Gastroesophageal sphincter (tissue), 4 donors: ENCODE measurements at regions not wholly inside any gene's neighbourhood (a gene's known extent, or its start where the extent isn't known, plus 50 kb on each side); places are given as distances from the start of the nearest gene placed in this dataset.

Source experiments
- ATAC-seq: fragments of 150-250 bp; one replicate; pipeline ENCODE4 v1.9.1; 2016; ENCODE audit warnings: mild to moderate bottlenecking, moderate library complexity
- H3K27ac ChIP-seq, 4 donors: fragments of 200-600 bp; sonication (generic) in 3 of 4; 1 replicate in 3 of 4; 2 replicates in 1 of 4; pipeline ENCODE4 v1.5.1; 2016 to 2019
- H3K27me3 ChIP-seq: fragments of 200-600 bp; sonication (generic); one replicate; pipeline ENCODE4 v1.5.1; 2019
- H3K36me3 ChIP-seq, 2 donors: fragments of 200-600 bp; sonication (generic); one replicate each; pipeline ENCODE4 v1.5.1; 2019; ENCODE audit warnings: control low read depth in 1 of 2
- H3K4me1 ChIP-seq, 3 donors: fragments of 200-600 bp; sonication (generic); 1 replicate in 2 of 3; 2 replicates in 1 of 3; pipeline ENCODE4 v1.5.1; 2016 to 2019; ENCODE audit warnings: control low read depth in 2 of 3
- H3K4me3 ChIP-seq, 2 donors: fragments of 200-600 bp; sonication (generic); one replicate each; pipeline ENCODE4 v1.5.1; 2019; ENCODE audit warnings: mild to moderate bottlenecking in 1 of 2, moderate library complexity in 1 of 2
- H3K9me3 ChIP-seq, 3 donors: fragments of 200-600 bp; sonication (generic); one replicate each; pipeline ENCODE4 v1.5.1; 2017 to 2019; ENCODE audit warnings: control low read depth in 2 of 3
- EP300 ChIP-seq: sonication (generic); formaldehyde crosslinking; IDR thresholded peaks from one replicate; pipeline ENCODE4 v1.6.1; 2017; ENCODE audit warnings: antibody characterized with exemption, mild to moderate bottlenecking
- POLR2A ChIP-seq, 2 donors: fragments of 450-650 bp; IDR thresholded peaks; one replicate each; pipeline ENCODE4 v1.6.1; 2017; ENCODE audit warnings: antibody characterized with exemption in 2 of 2, mild to moderate bottlenecking in 2 of 2, moderate library complexity in 1 of 2
- POLR2AphosphoS5 ChIP-seq: sonication (generic); formaldehyde crosslinking; IDR thresholded peaks from one replicate; pipeline ENCODE4 v1.6.1; 2017; ENCODE audit warnings: antibody characterized with exemption
- WGBS, 2 donors: methylation state at CpG; one replicate each; pipeline ENCODE4 v1.1.5; 2018; ENCODE audit warnings: low coverage in 1 of 2; 5-methylcytosine and 5-hydroxymethylcytosine counted together
- TF ChIP-seq, protein P1 (sequence below), 4 experiments: fragments of 200-600 bp in 2 of 4; fragments of 450-650 bp in 2 of 4; sonication (generic) in 1 of 4; IDR thresholded peaks; one replicate each; pipeline ENCODE4 v1.5.1; 2017 to 2019; ENCODE audit warnings: antibody characterized with exemption in 4 of 4, mild to moderate bottlenecking in 2 of 4, moderate library complexity in 2 of 4

DNA sequence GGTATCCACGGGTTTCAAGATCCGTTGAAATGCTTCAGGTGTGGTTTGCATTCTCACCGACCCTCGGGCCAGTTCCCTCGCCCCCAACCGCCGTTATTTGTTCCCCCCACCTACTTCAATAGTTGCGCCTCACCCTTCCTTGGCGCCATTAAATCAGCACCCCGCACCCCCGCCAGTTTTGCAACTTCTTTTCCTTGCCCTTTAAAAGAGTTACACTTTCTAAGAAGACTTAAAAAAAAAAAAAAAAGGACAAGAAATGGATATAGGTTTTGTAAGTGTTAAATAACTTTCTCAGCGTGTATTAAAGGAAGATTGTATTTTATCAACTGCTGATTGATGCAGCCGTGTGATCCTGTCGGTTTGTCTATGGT, 87.2 kb downstream of the NR2F2 start:
- WGBS, 2 donors, result 21 to 71% methylated on average over 14 of the region's 14 CpGs
- Histone ChIP-seq H3K4me1 (peaks cover 0 to 24% (median 13%) of the 10 kb centered on the region in 3 donors), H3K27me3 (peaks cover 88% of the 10 kb centered on the region), H3K9me3 (no peaks in the 10 kb centered on the region), H3K36me3 (no peaks in the 10 kb centered on the region), H3K4me3 (peak overlapping the region in 1 of 2 donors; percentile 46), H3K27ac (no peak overlapping the region)
- no peak for ATAC-seq
- TF ChIP-seq POLR2A (IDR thresholded peaks at IDR 0.05) (no peak), EP300 (no peak), POLR2AphosphoS5 (no peak)
- TF ChIP-seq, protein P1, sequence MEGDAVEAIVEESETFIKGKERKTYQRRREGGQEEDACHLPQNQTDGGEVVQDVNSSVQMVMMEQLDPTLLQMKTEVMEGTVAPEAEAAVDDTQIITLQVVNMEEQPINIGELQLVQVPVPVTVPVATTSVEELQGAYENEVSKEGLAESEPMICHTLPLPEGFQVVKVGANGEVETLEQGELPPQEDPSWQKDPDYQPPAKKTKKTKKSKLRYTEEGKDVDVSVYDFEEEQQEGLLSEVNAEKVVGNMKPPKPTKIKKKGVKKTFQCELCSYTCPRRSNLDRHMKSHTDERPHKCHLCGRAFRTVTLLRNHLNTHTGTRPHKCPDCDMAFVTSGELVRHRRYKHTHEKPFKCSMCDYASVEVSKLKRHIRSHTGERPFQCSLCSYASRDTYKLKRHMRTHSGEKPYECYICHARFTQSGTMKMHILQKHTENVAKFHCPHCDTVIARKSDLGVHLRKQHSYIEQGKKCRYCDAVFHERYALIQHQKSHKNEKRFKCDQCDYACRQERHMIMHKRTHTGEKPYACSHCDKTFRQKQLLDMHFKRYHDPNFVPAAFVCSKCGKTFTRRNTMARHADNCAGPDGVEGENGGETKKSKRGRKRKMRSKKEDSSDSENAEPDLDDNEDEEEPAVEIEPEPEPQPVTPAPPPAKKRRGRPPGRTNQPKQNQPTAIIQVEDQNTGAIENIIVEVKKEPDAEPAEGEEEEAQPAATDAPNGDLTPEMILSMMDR (IDR thresholded peaks at IDR 0.05), result no peak

GRCh38 chr15:96418146-96418545, 87.6 kb downstream of the NR2F2 start:
- 67 to 92% methylated on average over 1 to 2 of the region's 2 CpGs for WGBS, 2 donors
- no peaks in the 10 kb centered on the region for H3K36me3 ChIP-seq
- H3K4me1 ChIP-seq, result peaks cover 0 to 24% (median 13%) of the 10 kb centered on the region in 3 donors
- ATAC-seq, result no peak
- H3K27ac ChIP-seq, result no peak overlapping the region
- no peaks in the 10 kb centered on the region for H3K9me3 ChIP-seq
- peaks cover 84% of the 10 kb centered on the region for H3K27me3 ChIP-seq
- no peak for TF ChIP-seq POLR2AphosphoS5
- TF ChIP-seq, protein P1 (IDR thresholded peaks at IDR 0.05), result no peak
- TF ChIP-seq EP300, result no peak
- no peak for TF ChIP-seq POLR2A (IDR thresholded peaks at IDR 0.05)
- H3K4me3 ChIP-seq, result no peak overlapping the region

GRCh38 chr15:96421178-96421601, 90.7 kb downstream of the NR2F2 start:
- no peak for ATAC-seq
- TF ChIP-seq POLR2AphosphoS5, result no peak
- TF ChIP-seq, protein P1 (IDR thresholded peaks at IDR 0.05), result no peak
- TF ChIP-seq EP300, result no peak
- no peak for TF ChIP-seq POLR2A (IDR thresholded peaks at IDR 0.05)
- no peak overlapping the region for H3K4me3 ChIP-seq
- H3K9me3 ChIP-seq, result no peaks in the 10 kb centered on the region
- 55 to 69% methylated on average over 8 of the region's 8 CpGs for WGBS, 2 donors
- H3K36me3 ChIP-seq, result no peaks in the 10 kb centered on the region
- H3K27me3 ChIP-seq, result peaks cover 62% of the 10 kb centered on the region
- no peak overlapping the region for H3K27ac ChIP-seq
- H3K4me1 ChIP-seq, result peaks cover 0 to 20% (median 9%) of the 10 kb centered on the region in 3 donors

GRCh38 chr15:96422125-96422524, 91.6 kb downstream of the NR2F2 start:
- peaks cover 0 to 11% (median under 1%) of the 10 kb centered on the region in 3 donors for H3K4me1 ChIP-seq
- peaks cover 53% of the 10 kb centered on the region for H3K27me3 ChIP-seq
- H3K4me3 ChIP-seq, result no peak overlapping the region
- 83 to 84% methylated on average over 6 to 7 of the region's 7 CpGs for WGBS, 2 donors
- TF ChIP-seq, protein P1 (IDR thresholded peaks at IDR 0.05), result no peak
- TF ChIP-seq EP300 (no peak), POLR2AphosphoS5 (no peak), POLR2A (IDR thresholded peaks at IDR 0.05) (no peak)
- no peaks in the 10 kb centered on the region for H3K36me3 ChIP-seq
- ATAC-seq, result no peak
- H3K27ac ChIP-seq, result no peak overlapping the region
- H3K9me3 ChIP-seq, result no peaks in the 10 kb centered on the region

DNA sequence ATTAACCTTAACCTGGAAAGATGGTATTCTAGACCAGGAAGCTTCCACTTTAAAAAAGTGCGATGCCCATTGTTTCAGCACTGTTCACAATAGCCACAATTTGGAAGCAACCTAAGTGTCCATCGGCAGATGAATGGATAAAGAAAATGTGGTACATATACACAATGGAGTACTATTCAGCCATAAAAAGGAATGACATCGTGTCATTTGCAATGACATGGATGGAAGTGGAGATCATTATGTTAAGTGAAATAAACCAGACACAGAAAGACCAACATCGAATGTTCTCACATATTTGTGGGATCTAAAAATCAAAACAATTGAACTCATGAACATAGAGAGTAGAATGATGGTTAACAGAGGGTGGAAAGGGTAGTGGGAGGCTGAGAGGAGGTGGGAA, 94.2 kb downstream of the NR2F2 start:
- H3K27ac ChIP-seq, result no peak overlapping the region
- ATAC-seq, result no peak
- TF ChIP-seq POLR2AphosphoS5 (no peak), EP300 (no peak), POLR2A (IDR thresholded peaks at IDR 0.05) (no peak)
- TF ChIP-seq, protein P1 (IDR thresholded peaks at IDR 0.05), result no peak
- H3K27me3 ChIP-seq, result peaks cover 27% of the 10 kb centered on the region
- peaks cover 0 to 4% (median 0%) of the 10 kb centered on the region in 3 donors for H3K4me1 ChIP-seq
- WGBS, 2 donors, result 79 to 83% methylated on average over 4 of the region's 4 CpGs
- no peaks in the 10 kb centered on the region for H3K36me3 ChIP-seq
- H3K9me3 ChIP-seq, result no peaks in the 10 kb centered on the region
- H3K4me3 ChIP-seq, result no peak overlapping the region
